ENCODE measurements at regions not wholly inside any gene's neighbourhood (a gene's known extent, or its start where the extent isn't known, plus 50 kb on each side); places are given as distances from the start of the nearest gene placed in this dataset.
"Not testable (repeated sequence)": the region's sequence is repeated elsewhere in the genome, so short reads cannot be mapped to it uniquely, and the experiment has no call there.

- TF ChIP-seq CTCF, POLR2A (IDR thresholded peaks at IDR 0.05): not testable (repeated sequence)
Observed at GRCh38 chr15:20290606-20291005, 251.0 kb downstream of the GOLGA6L6 start.
